Prostate gland (tissue), 2 donors: ENCODE measurements at regions not wholly inside any gene's neighbourhood (a gene's known extent, or its start where the extent isn't known, plus 50 kb on each side); places are given as distances from the start of the nearest gene placed in this dataset.
"Not testable (repeated sequence)": the region's sequence is repeated elsewhere in the genome, so short reads cannot be mapped to it uniquely, and the experiment has no call there.

Source experiments
- DNase-seq: peaks from one replicate; pipeline ENCODE4 v3.0.0-alpha.2; 2019; ENCODE audit warnings: low spot score
- H3K27ac ChIP-seq, 2 donors: fragments of 200-600 bp; sonication (generic); 2 replicates each; pipeline ENCODE4 v1.5.1; 2017 to 2019
- H3K27me3 ChIP-seq: fragments of 200-600 bp; sonication (generic); replicated peaks from 2 replicates; pipeline ENCODE4 v1.5.1; 2019; ENCODE audit not compliant: insufficient read depth
- H3K36me3 ChIP-seq, 2 donors: fragments of 200-600 bp; sonication (generic); 1 replicate in 1 of 2; 2 replicates in 1 of 2; pipeline versions ENCODE4 v1.5.1 to v1.8.1; 2017 to 2019
- H3K4me1 ChIP-seq: fragments of 200-600 bp; sonication (generic); replicated peaks from 2 replicates; pipeline ENCODE4 v1.5.1; 2019
- H3K4me3 ChIP-seq, 2 donors: fragments of 200-600 bp; sonication (generic); 2 replicates each; pipeline ENCODE4 v1.5.1; 2017 to 2019
- H3K9me3 ChIP-seq: fragments of 200-600 bp; sonication (generic); 2 replicates; pipeline ENCODE4 v1.5.1; 2017
- CTCF ChIP-seq, 4 experiments: fragments of 200-600 bp in 2 of 4; fragments of 450-650 bp in 2 of 4; sonication (generic) in 2 of 4; IDR thresholded peaks; 1 replicate in 3 of 4; 2 replicates in 1 of 4; pipeline ENCODE4 v1.5.1; 2016 to 2019; ENCODE audit warnings: antibody characterized with exemption in 4 of 4, mild to moderate bottlenecking in 2 of 4, moderate library complexity in 2 of 4
- POLR2A ChIP-seq: fragments of 450-650 bp; IDR thresholded peaks from one replicate; pipeline ENCODE4 v1.6.1; 2016; ENCODE audit warnings: antibody characterized with exemption, mild to moderate bottlenecking
- POLR2AphosphoS5 ChIP-seq: sonication (generic); formaldehyde crosslinking; IDR thresholded peaks from one replicate; pipeline ENCODE4 v1.6.1; 2017; ENCODE audit warnings: antibody characterized with exemption
- WGBS: methylation state at CpG from one replicate; pipeline ENCODE4 v1.1.5; 2018; 5-methylcytosine and 5-hydroxymethylcytosine counted together
- intact Hi-C: fragments of 100-400 bp; cut with DNase I; formaldehyde crosslinking; loops from one replicate; pipeline ENCODE4 v1.14.2; 2022

GRCh38 chr2:42973726-42974125 lies 181.3 kb upstream of the HAAO start:
- intact Hi-C loops, result loop anchor here (2.0 kb wide), 2 partner anchors 255 to 509 kb away; no protein-coding TSS in a partner anchor
- DNase-seq, result no peak
- Histone ChIP-seq H3K27me3 (no peaks in the 10 kb centered on the region), H3K36me3 (no peaks in the 10 kb centered on the region), H3K9me3 (no peaks in the 10 kb centered on the region), H3K4me3 (no peak overlapping the region), H3K4me1 (no peaks in the 10 kb centered on the region), H3K27ac (no peak overlapping the region)
- WGBS, result 95% methylated on average over 3 of the region's 3 CpGs
- TF ChIP-seq POLR2A (no peak), POLR2AphosphoS5 (no peak)

- H3K27me3 ChIP-seq, H3K9me3 ChIP-seq, DNase-seq, H3K36me3 ChIP-seq, H3K27ac ChIP-seq, H3K4me3 ChIP-seq, intact Hi-C loops, H3K4me1 ChIP-seq: not testable (repeated sequence)
- WGBS, result 94% methylated on average over 11 of the region's 11 CpGs
These were observed 180.6 kb upstream of the HAAO start for GRCh38 chr2:42972933-42973516.

GRCh38 chr2:42971947-42972736 lies 179.8 kb upstream of the HAAO start:
- Histone ChIP-seq H3K4me1 (no peaks in the 10 kb centered on the region), H3K4me3 (no peak overlapping the region), H3K36me3 (no peaks in the 10 kb centered on the region), H3K9me3 (no peaks in the 10 kb centered on the region), H3K27ac (peak overlapping the region in 1 of 2 donors; percentile 9), H3K27me3 (no peaks in the 10 kb centered on the region)
- intact Hi-C loops, result no loop called here
- DNase-seq, result no peak
- WGBS, result 44% methylated on average over 7 of the region's 7 CpGs
- TF ChIP-seq POLR2A (no peak), POLR2AphosphoS5 (no peak), CTCF (IDR thresholded peaks at IDR 0.05) (no peak)

GRCh38 chr2:42971381-42971780 lies 179.0 kb upstream of the HAAO start:
- Histone ChIP-seq H3K4me3 (no peak overlapping the region), H3K27ac (no peak overlapping the region), H3K27me3 (no peaks in the 10 kb centered on the region), H3K4me1 (no peaks in the 10 kb centered on the region), H3K9me3 (no peaks in the 10 kb centered on the region), H3K36me3 (no peaks in the 10 kb centered on the region)
- 93% methylated on average over 8 of the region's 8 CpGs for WGBS
- intact Hi-C loops, result no loop called here
- DNase-seq, result no peak
- TF ChIP-seq POLR2AphosphoS5, result no peak
- TF ChIP-seq POLR2A, result no peak
- TF ChIP-seq CTCF (IDR thresholded peaks at IDR 0.05), result no peak

- no peaks in the 10 kb centered on the region for H3K27me3 ChIP-seq
- DNase-seq, result no peak
- TF ChIP-seq POLR2A (no peak), CTCF (IDR thresholded peaks at IDR 0.05) (no peak), POLR2AphosphoS5 (no peak)
- intact Hi-C loops, result no loop called here
- H3K4me3 ChIP-seq, result no peak overlapping the region
- 94% methylated on average over 3 of the region's 3 CpGs for WGBS
- no peaks in the 10 kb centered on the region for H3K9me3 ChIP-seq
- no peak overlapping the region for H3K27ac ChIP-seq
- no peaks in the 10 kb centered on the region for H3K4me1 ChIP-seq
- H3K36me3 ChIP-seq, result no peaks in the 10 kb centered on the region
These were observed 177.8 kb upstream of the HAAO start for GRCh38 chr2:42970151-42970550.
